OCI-LY3 (cell line): ENCODE measurements at regions not wholly inside any gene's neighbourhood (a gene's known extent, or its start where the extent isn't known, plus 50 kb on each side); places are given as distances from the start of the nearest gene placed in this dataset.

Experiments
- H2AFZ ChIP-seq: fragments of 200-600, 300-600 bp; shearing (Covaris generic); 2 replicates; pipeline ENCODE4 v1.6.0; 2014; ENCODE audit warnings: antibody characterized with exemption, low read depth, low read length
- H3K27ac ChIP-seq: fragments of 200-600, 300-600 bp; sonication (generic); 2 replicates; pipeline ENCODE4 v1.5.1; 2014; ENCODE audit warnings: mild to moderate bottlenecking, low read length, moderate library complexity, mixed read lengths
- H3K27me3 ChIP-seq: fragments of 200-600, 300-600 bp; sonication (generic); 2 replicates; pipeline ENCODE4 v1.6.1; 2014; ENCODE audit warnings: low read depth, low read length, mixed read lengths
- H3K36me3 ChIP-seq: fragments of 200-600, 300-600 bp; sonication (generic); replicated peaks from 2 replicates; pipeline ENCODE3; 2014; ENCODE audit warnings: low read depth, low read length, mixed read lengths
- H3K4me1 ChIP-seq: fragments of 300-600, 200-600 bp; sonication (generic); 2 replicates; pipeline ENCODE4 v1.6.1; 2014; ENCODE audit warnings: low read length, mixed read lengths
- H3K4me2 ChIP-seq: fragments of 200-600, 300-600 bp; sonication (generic); 2 replicates; pipeline ENCODE4 v1.6.1; 2014; ENCODE audit warnings: low read length, mixed read lengths
- H3K4me3 ChIP-seq: fragments of 300-600, 200-600 bp; sonication (generic); 2 replicates; pipeline ENCODE4 v1.5.1; 2014; ENCODE audit warnings: antibody characterized with exemption, mild to moderate bottlenecking, low read length, moderate library complexity
- H3K79me2 ChIP-seq: fragments of 300-600, 200-600 bp; shearing (Covaris generic); 2 replicates; pipeline ENCODE4 v1.6.1; 2014; ENCODE audit warnings: mild to moderate bottlenecking, low read length, mixed read lengths
- H3K9ac ChIP-seq: fragments of 300-600, 200-600 bp; shearing (Covaris generic); 2 replicates; pipeline ENCODE4 v1.6.0; 2014; ENCODE audit warnings: mild to moderate bottlenecking, low read length, moderate library complexity
- H3K9me3 ChIP-seq: fragments of 200-600, 300-600 bp; shearing (Covaris generic); 2 replicates; pipeline ENCODE4 v1.6.1; 2014; ENCODE audit warnings: low read length, mixed read lengths; ENCODE audit not compliant: insufficient read depth
- H4K20me1 ChIP-seq: fragments of 200-600, 300-600 bp; sonication (generic); 2 replicates; pipeline ENCODE4 v1.6.1; 2016; ENCODE audit warnings: low read length, mixed read lengths; ENCODE audit not compliant: insufficient read depth
- CTCF ChIP-seq: fragments of 200-600, 300-600 bp; sonication (generic); IDR thresholded peaks from 2 replicates; pipeline ENCODE4 v1.5.1; 2014; ENCODE audit warnings: antibody characterized with exemption, low read length, low read depth
- EZH2phosphoT487 ChIP-seq: fragments of 200-600 bp; shearing (Covaris generic); IDR thresholded peaks from 2 replicates; pipeline ENCODE4 v1.6.1; 2018; ENCODE audit warnings: antibody characterized with exemption, mixed run types, low read depth

DNA sequence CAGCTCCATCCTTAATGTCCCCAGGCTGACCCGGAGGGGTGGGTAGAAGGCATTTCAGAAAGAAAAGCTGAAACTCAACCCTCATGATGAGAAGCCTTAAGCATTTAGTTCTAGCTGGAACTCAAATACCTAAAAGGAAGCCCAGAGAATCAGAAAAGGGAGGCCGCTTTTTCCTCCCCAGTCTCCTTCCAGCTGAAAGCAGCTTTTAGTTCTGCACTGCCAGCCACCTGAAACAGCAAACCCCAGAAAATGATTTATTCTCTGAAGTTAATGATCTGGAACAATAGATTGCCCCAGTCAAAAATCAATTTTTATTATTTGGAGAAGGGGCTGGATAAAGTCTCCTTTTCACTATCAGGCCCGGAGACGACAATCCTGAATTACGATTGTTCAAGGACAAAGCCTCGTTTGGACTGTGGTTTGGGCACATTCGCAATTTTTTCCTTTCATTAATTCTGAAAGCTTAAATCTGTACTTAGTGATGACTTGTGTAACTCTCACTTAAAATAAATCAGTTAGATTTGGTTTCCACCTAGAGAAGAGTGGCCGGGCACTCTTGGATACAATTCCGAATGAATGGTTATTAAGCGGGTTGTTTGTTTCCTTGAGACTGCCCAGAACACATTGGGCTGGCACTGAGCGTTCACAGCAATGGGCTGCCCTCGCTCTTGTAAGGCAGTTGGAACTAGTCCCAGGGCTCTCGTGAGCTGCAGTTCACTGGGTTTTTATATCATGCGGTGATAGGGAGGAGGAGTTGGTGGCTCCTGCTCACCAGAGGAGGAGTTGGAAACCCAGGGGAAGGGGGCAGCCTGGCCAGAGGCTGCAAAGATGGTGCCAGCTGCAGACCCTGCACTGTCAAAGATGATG lies 262.2 kb downstream of the CCSER2 start:
- H3K4me3 ChIP-seq, result no peak overlapping the region

DNA sequence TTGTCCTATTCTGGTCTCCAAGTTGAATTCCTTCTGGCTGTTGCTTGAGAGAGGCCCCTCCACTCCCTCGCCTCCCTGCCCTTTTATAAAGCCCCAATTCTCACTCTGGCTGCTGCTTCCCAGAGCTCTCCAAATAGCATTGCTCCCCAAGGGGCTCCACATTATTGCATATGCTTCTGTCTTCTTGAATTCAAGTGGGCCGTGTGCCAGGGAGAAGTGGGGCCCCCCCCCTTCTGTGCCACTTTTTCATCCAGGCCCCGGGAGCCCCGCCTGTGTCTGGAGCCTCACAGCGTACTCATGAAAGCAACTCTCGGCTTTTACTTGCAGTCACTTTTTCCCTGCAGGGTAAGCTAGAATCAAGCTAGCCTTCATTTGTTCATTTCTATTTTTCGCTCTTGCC lies 265.1 kb downstream of the CCSER2 start:
- H2AFZ ChIP-seq, result no peak overlapping the region

More for the DNA sequence above, 262.2 kb downstream of the CCSER2 start:
- no peak overlapping the region for H2AFZ ChIP-seq
- no peak overlapping the region for H3K4me2 ChIP-seq
- H3K79me2 ChIP-seq, result no peaks in the 10 kb centered on the region
- no peak for TF ChIP-seq EZH2phosphoT487
- TF ChIP-seq CTCF, result no peak
- H3K9ac ChIP-seq, result no peak overlapping the region
- H4K20me1 ChIP-seq, result no peaks in the 10 kb centered on the region
- no peaks in the 10 kb centered on the region for H3K9me3 ChIP-seq
- no peaks in the 10 kb centered on the region for H3K4me1 ChIP-seq
- no peaks in the 10 kb centered on the region for H3K36me3 ChIP-seq
- H3K27ac ChIP-seq, result no peak overlapping the region
- no peaks in the 10 kb centered on the region for H3K27me3 ChIP-seq

DNA sequence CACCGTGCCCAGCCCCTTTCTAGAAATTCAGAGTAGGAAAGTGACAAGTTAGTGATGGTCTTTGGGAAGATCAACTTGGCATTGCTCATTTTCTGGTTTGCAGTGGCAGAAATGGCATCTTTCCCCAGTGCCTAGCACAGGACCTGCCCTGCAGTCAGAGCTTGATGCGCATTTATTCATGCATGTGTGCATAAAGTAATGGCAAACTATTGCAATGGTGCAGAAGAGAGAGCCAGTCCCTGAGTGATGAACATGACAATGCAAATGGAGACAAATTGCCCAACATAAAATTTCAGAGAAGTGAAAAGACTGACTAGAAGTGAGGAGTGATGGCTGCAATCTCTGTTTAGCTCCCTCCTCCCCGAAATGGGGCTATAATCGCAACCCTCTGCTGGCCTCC lies 268.2 kb downstream of the CCSER2 start:
- H3K4me1 ChIP-seq, result no peaks in the 10 kb centered on the region
- H3K36me3 ChIP-seq, result no peaks in the 10 kb centered on the region
- H3K9ac ChIP-seq, result no peak overlapping the region
- H3K4me3 ChIP-seq, result no peak overlapping the region
- H3K27me3 ChIP-seq, result no peaks in the 10 kb centered on the region
- H2AFZ ChIP-seq, result no peak overlapping the region
- no peak overlapping the region for H3K27ac ChIP-seq
- no peaks in the 10 kb centered on the region for H3K79me2 ChIP-seq
- H4K20me1 ChIP-seq, result no peaks in the 10 kb centered on the region
- H3K9me3 ChIP-seq, result no peaks in the 10 kb centered on the region
- no peak for TF ChIP-seq CTCF
- TF ChIP-seq EZH2phosphoT487, result no peak
- no peak overlapping the region for H3K4me2 ChIP-seq

More for the DNA sequence above, 265.1 kb downstream of the CCSER2 start:
- no peaks in the 10 kb centered on the region for H3K9me3 ChIP-seq
- H3K4me2 ChIP-seq, result no peak overlapping the region
- no peak overlapping the region for H3K27ac ChIP-seq
- H3K79me2 ChIP-seq, result no peaks in the 10 kb centered on the region
- no peak for TF ChIP-seq EZH2phosphoT487
- TF ChIP-seq CTCF, result no peak
- no peaks in the 10 kb centered on the region for H4K20me1 ChIP-seq
- no peaks in the 10 kb centered on the region for H3K36me3 ChIP-seq
- no peak overlapping the region for H3K9ac ChIP-seq
- H3K4me3 ChIP-seq, result no peak overlapping the region
- no peaks in the 10 kb centered on the region for H3K27me3 ChIP-seq
- no peaks in the 10 kb centered on the region for H3K4me1 ChIP-seq

DNA sequence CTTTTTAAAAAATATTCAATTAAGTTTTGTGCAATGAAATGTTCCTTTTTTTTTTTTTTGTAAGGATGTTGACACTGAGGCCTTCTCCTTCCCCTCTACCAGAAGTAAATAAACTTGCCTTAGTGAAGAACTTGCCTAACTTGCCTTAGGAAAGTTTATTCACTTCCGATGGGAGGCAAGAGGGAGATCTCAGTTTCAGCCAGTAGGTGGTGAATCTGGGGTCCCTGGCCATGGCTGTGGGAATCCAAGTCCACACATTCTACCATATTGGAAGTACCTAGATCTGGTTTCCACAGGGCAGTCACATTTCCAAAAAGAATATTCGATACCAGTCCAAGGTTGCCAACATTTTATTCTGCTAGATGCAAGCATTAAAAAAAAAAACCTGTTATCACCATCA lies 270.9 kb downstream of the CCSER2 start:
- no peak overlapping the region for H3K4me2 ChIP-seq
- no peaks in the 10 kb centered on the region for H3K9me3 ChIP-seq
- H3K36me3 ChIP-seq, result no peaks in the 10 kb centered on the region
- H3K4me1 ChIP-seq, result no peaks in the 10 kb centered on the region
- no peaks in the 10 kb centered on the region for H3K27me3 ChIP-seq
- no peak overlapping the region for H3K9ac ChIP-seq
- no peaks in the 10 kb centered on the region for H4K20me1 ChIP-seq
- no peaks in the 10 kb centered on the region for H3K79me2 ChIP-seq
- no peak overlapping the region for H2AFZ ChIP-seq
- no peak overlapping the region for H3K27ac ChIP-seq
- no peak for TF ChIP-seq EZH2phosphoT487
- no peak for TF ChIP-seq CTCF
- H3K4me3 ChIP-seq, result no peak overlapping the region
